ENCODE measurements at regions not wholly inside any gene's neighbourhood (a gene's known extent, or its start where the extent isn't known, plus 50 kb on each side); places are given as distances from the start of the nearest gene placed in this dataset.

GRCh38 chr10:108523016-108523800 is 1358.7 kb upstream of the SORCS1 start:
- Histone ChIP-seq H3K4me3 (replicated peaks; ENCODE audit: low read depth, low read length) (no peak overlapping the region), H3K27me3 (replicated peaks; ENCODE audit: control insufficient read depth, insufficient read depth, low read length) (no peaks in the 10 kb centered on the region), H3K36me3 (ENCODE audit: control insufficient read depth, insufficient read depth, low read length) (no peaks in the 10 kb centered on the region)
- TF ChIP-seq CTCF (IDR thresholded peaks at IDR 0.05; ENCODE audit: insufficient read depth, low read length, poor library complexity, severe bottlenecking) = no peak
- DNase-seq (ENCODE audit: extremely low read depth, insufficient read length) = no peak

GRCh38 chr10:108521827-108522492 is 1357.5 kb upstream of the SORCS1 start:
- no peak for DNase-seq (ENCODE audit: extremely low read depth, insufficient read length)
- no peak overlapping the region for H3K4me3 ChIP-seq (replicated peaks; ENCODE audit: low read depth, low read length)
- H3K36me3 ChIP-seq (ENCODE audit: control insufficient read depth, insufficient read depth, low read length) = no peaks in the 10 kb centered on the region
- TF ChIP-seq CTCF (IDR thresholded peaks at IDR 0.05; ENCODE audit: insufficient read depth, low read length, poor library complexity, severe bottlenecking) = no peak
- no peaks in the 10 kb centered on the region for H3K27me3 ChIP-seq (replicated peaks; ENCODE audit: control insufficient read depth, insufficient read depth, low read length)

GRCh38 chr10:108515821-108516220 is 1351.3 kb upstream of the SORCS1 start:
- Histone ChIP-seq H3K4me3 (replicated peaks; ENCODE audit: low read depth, low read length) (no peak overlapping the region), H3K36me3 (ENCODE audit: control insufficient read depth, insufficient read depth, low read length) (no peaks in the 10 kb centered on the region), H3K27me3 (replicated peaks; ENCODE audit: control insufficient read depth, insufficient read depth, low read length) (no peaks in the 10 kb centered on the region)
- TF ChIP-seq CTCF (IDR thresholded peaks at IDR 0.05; ENCODE audit: insufficient read depth, low read length, poor library complexity, severe bottlenecking) = no peak
- DNase-seq (ENCODE audit: extremely low read depth, insufficient read length) = no peak

GRCh38 chr10:108500396-108500795 is 1335.9 kb upstream of the SORCS1 start:
- H3K36me3 ChIP-seq (ENCODE audit: control insufficient read depth, insufficient read depth, low read length) = no peaks in the 10 kb centered on the region
- no peak overlapping the region for H3K4me3 ChIP-seq (replicated peaks; ENCODE audit: low read depth, low read length)
- DNase-seq (ENCODE audit: extremely low read depth, insufficient read length) = no peak
- no peak for TF ChIP-seq CTCF (IDR thresholded peaks at IDR 0.05; ENCODE audit: insufficient read depth, low read length, poor library complexity, severe bottlenecking)
- H3K27me3 ChIP-seq (replicated peaks; ENCODE audit: control insufficient read depth, insufficient read depth, low read length) = no peaks in the 10 kb centered on the region

GRCh38 chr10:108496106-108496505 is 1331.6 kb upstream of the SORCS1 start:
- no peak overlapping the region for H3K4me3 ChIP-seq (replicated peaks; ENCODE audit: low read depth, low read length)
- no peak for TF ChIP-seq CTCF (IDR thresholded peaks at IDR 0.05; ENCODE audit: insufficient read depth, low read length, poor library complexity, severe bottlenecking)
- DNase-seq (ENCODE audit: extremely low read depth, insufficient read length) = no peak

More at GRCh38 chr10:108496106-108496505, 1331.6 kb upstream of the SORCS1 start:
- Histone ChIP-seq H3K27me3 (replicated peaks; ENCODE audit: control insufficient read depth, insufficient read depth, low read length) (no peaks in the 10 kb centered on the region), H3K36me3 (ENCODE audit: control insufficient read depth, insufficient read depth, low read length) (no peaks in the 10 kb centered on the region)

All from GM06990 (cell line).